ENCODE measurements at regions not wholly inside any gene's neighbourhood (a gene's known extent, or its start where the extent isn't known, plus 50 kb on each side); places are given as distances from the start of the nearest gene placed in this dataset.
A peak's percentile ranks its signal among the peaks of the same experiment; 100 is the strongest.

GRCh38 chr12:125518074-125518473, 452.8 kb downstream of the AACS start:
- DNase-seq (ENCODE audit: low read depth) = peak; percentile 32
- TF ChIP-seq, protein P1, sequence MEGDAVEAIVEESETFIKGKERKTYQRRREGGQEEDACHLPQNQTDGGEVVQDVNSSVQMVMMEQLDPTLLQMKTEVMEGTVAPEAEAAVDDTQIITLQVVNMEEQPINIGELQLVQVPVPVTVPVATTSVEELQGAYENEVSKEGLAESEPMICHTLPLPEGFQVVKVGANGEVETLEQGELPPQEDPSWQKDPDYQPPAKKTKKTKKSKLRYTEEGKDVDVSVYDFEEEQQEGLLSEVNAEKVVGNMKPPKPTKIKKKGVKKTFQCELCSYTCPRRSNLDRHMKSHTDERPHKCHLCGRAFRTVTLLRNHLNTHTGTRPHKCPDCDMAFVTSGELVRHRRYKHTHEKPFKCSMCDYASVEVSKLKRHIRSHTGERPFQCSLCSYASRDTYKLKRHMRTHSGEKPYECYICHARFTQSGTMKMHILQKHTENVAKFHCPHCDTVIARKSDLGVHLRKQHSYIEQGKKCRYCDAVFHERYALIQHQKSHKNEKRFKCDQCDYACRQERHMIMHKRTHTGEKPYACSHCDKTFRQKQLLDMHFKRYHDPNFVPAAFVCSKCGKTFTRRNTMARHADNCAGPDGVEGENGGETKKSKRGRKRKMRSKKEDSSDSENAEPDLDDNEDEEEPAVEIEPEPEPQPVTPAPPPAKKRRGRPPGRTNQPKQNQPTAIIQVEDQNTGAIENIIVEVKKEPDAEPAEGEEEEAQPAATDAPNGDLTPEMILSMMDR (IDR thresholded peaks at IDR 0.05; ENCODE audit: insufficient read depth, low read length) = no peak
- no peak overlapping the region for H3K4me3 ChIP-seq (ENCODE audit: low read depth, low read length)

DNA sequence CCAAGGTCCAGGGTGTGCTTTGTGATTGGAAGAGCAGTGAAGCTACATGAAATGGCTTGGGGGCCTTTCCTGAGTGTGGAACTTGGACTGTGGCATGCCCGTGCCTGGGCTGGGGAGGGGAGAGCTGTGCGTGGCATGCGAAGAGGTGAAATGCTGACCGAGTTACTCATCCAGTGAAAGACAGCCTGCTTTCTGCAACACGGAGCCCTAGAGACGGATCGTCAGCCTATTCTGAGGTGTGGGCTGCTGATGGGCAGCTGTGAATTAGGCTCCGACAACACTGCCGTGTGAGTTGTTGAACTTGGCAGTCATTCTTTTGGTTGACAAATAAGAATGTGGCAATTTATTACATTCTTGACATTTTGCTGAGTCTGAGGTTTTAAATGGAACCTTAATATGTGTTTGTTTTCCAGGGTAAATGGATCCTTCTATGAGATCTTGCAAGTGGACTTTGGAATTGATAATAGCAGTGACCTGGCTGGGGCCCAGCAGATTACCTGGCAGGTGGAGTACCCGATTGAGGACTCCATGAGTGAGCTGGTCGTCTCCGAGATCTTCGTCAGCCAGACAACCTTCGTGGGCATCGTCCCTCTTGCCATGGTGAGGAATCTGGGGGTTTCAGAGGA, 453.9 kb downstream of the AACS start:
- DNase-seq (ENCODE audit: low read depth) = no peak
- TF ChIP-seq, protein P1 (IDR thresholded peaks at IDR 0.05; ENCODE audit: insufficient read depth, low read length) = no peak
- no peak overlapping the region for H3K4me3 ChIP-seq (ENCODE audit: low read depth, low read length)

GRCh38 chr12:125525879-125526278, 460.6 kb downstream of the AACS start:
- H3K4me3 ChIP-seq (ENCODE audit: low read depth, low read length) = no peak overlapping the region
- TF ChIP-seq, protein P1 (IDR thresholded peaks at IDR 0.05; ENCODE audit: insufficient read depth, low read length) = no peak
- DNase-seq (ENCODE audit: low read depth) = no peak

GRCh38 chr12:125528281-125528680, 463.0 kb downstream of the AACS start:
- TF ChIP-seq, protein P1 (IDR thresholded peaks at IDR 0.05; ENCODE audit: insufficient read depth, low read length) = no peak
- no peak for DNase-seq (ENCODE audit: low read depth)

GRCh38 chr12:125530201-125530600, 465.0 kb downstream of the AACS start:
- TF ChIP-seq, protein P1 (IDR thresholded peaks at IDR 0.05; ENCODE audit: insufficient read depth, low read length) = no peak
- no peak overlapping the region for H3K4me3 ChIP-seq (ENCODE audit: low read depth, low read length)
- DNase-seq (ENCODE audit: low read depth) = no peak

More at GRCh38 chr12:125528281-125528680, 463.0 kb downstream of the AACS start:
- no peak overlapping the region for H3K4me3 ChIP-seq (ENCODE audit: low read depth, low read length)

GRCh38 chr12:125530876-125531275, 465.6 kb downstream of the AACS start:
- H3K4me3 ChIP-seq (ENCODE audit: low read depth, low read length) = no peak overlapping the region

More at GRCh38 chr12:125530876-125531275, 465.6 kb downstream of the AACS start:
- TF ChIP-seq, protein P1 (IDR thresholded peaks at IDR 0.05; ENCODE audit: insufficient read depth, low read length) = no peak
- DNase-seq (ENCODE audit: low read depth) = no peak

All from fibroblast of the aortic adventitia (primary cell).